ENCODE measurements at regions not wholly inside any gene's neighbourhood (a gene's known extent, or its start where the extent isn't known, plus 50 kb on each side); places are given as distances from the start of the nearest gene placed in this dataset.

GRCh38 chr5:158398360-158399201, 539.6 kb upstream of the CLINT1 start:
- no peak for TF ChIP-seq CTCF (conservative IDR thresholded peaks at IDR 0.05; ENCODE audit: low read depth, low read length)
- H3K4me3 ChIP-seq (ENCODE audit: low read length): no peak overlapping the region
- DNase-seq (ENCODE audit: low read depth): no peak

- TF ChIP-seq CTCF (conservative IDR thresholded peaks at IDR 0.05; ENCODE audit: low read depth, low read length): no peak
- DNase-seq (ENCODE audit: low read depth): no peak
- no peak overlapping the region for H3K4me3 ChIP-seq (ENCODE audit: low read length)
Measured at GRCh38 chr5:158397278-158397677, 538.3 kb upstream of the CLINT1 start.

GRCh38 chr5:158394102-158394501, 535.2 kb upstream of the CLINT1 start:
- DNase-seq (ENCODE audit: low read depth): no peak
- H3K4me3 ChIP-seq (ENCODE audit: low read length): no peak overlapping the region
- no peak for TF ChIP-seq CTCF (conservative IDR thresholded peaks at IDR 0.05; ENCODE audit: low read depth, low read length)

GRCh38 chr5:158393457-158393856, 534.5 kb upstream of the CLINT1 start:
- DNase-seq (ENCODE audit: low read depth): no peak
- TF ChIP-seq CTCF (conservative IDR thresholded peaks at IDR 0.05; ENCODE audit: low read depth, low read length): no peak
- no peak overlapping the region for H3K4me3 ChIP-seq (ENCODE audit: low read length)

GRCh38 chr5:158392753-158393152, 533.8 kb upstream of the CLINT1 start:
- TF ChIP-seq CTCF (conservative IDR thresholded peaks at IDR 0.05; ENCODE audit: low read depth, low read length): no peak
- no peak overlapping the region for H3K4me3 ChIP-seq (ENCODE audit: low read length)
- DNase-seq (ENCODE audit: low read depth): no peak

GRCh38 chr5:158390577-158390976, 531.6 kb upstream of the CLINT1 start:
- H3K4me3 ChIP-seq (ENCODE audit: low read length): no peak overlapping the region
- DNase-seq (ENCODE audit: low read depth): no peak
- TF ChIP-seq CTCF (conservative IDR thresholded peaks at IDR 0.05; ENCODE audit: low read depth, low read length): no peak

GRCh38 chr5:158389786-158390185, 530.8 kb upstream of the CLINT1 start:
- no peak for DNase-seq (ENCODE audit: low read depth)
- no peak overlapping the region for H3K4me3 ChIP-seq (ENCODE audit: low read length)

More at GRCh38 chr5:158389786-158390185, 530.8 kb upstream of the CLINT1 start:
- TF ChIP-seq CTCF (conservative IDR thresholded peaks at IDR 0.05; ENCODE audit: low read depth, low read length): no peak

Data from retinal pigment epithelial cell (primary cell).